ENCODE measurements at regions not wholly inside any gene's neighbourhood (a gene's known extent, or its start where the extent isn't known, plus 50 kb on each side); places are given as distances from the start of the nearest gene placed in this dataset.

- TF ChIP-seq CTCF (IDR thresholded peaks at IDR 0.05) (no peak), POLR2A (IDR thresholded peaks at IDR 0.05; ENCODE audit: low read depth) (no peak), EP300 (IDR thresholded peaks at IDR 0.05) (no peak)
Observed at GRCh38 chr4:134408897-134409296, 207.3 kb upstream of the PABPC4L start.
